ENCODE measurements at regions not wholly inside any gene's neighbourhood (a gene's known extent, or its start where the extent isn't known, plus 50 kb on each side); places are given as distances from the start of the nearest gene placed in this dataset.

DNA sequence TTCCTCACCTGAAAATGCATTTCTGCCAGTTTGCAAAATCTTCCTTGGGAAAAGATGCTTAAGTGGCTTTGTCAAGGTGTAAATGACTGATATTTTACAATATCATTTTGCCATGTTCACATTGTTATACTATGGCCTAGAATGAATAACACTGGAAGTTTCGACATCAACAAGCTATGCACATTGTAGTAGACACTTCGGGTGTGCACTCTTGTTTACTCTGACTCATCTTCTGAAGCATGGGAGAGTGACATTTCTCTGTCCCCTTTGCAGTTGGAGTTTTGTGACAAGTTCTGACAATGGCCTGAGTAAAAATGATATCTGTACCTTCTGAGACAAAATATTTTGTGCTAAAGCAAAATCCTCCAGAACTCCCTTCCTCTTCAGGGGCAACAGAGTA, 567.0 kb upstream of the RGMA start:
- H3K36me3 ChIP-seq (replicated peaks; ENCODE audit: insufficient read depth, low read depth), result no peaks in the 10 kb centered on the region
- H2AFZ ChIP-seq, result no peak overlapping the region
- no peak for DNase-seq (ENCODE audit: low spot score)
- H3K79me2 ChIP-seq, result no peaks in the 10 kb centered on the region
- H4K20me1 ChIP-seq (ENCODE audit: insufficient read depth, poor library complexity, severe bottlenecking), result no peaks in the 10 kb centered on the region
- no peaks in the 10 kb centered on the region for H3K4me1 ChIP-seq (ENCODE audit: insufficient read depth)
- H3K27ac ChIP-seq, result no peak overlapping the region
- TF ChIP-seq EZH2phosphoT487 (IDR thresholded peaks at IDR 0.05; ENCODE audit: low read depth, severe bottlenecking, unreplicated experiment) (no peak), EZH2 (IDR thresholded peaks at IDR 0.05; ENCODE audit: borderline replicate concordance) (no peak)
- TF ChIP-seq, protein P1, sequence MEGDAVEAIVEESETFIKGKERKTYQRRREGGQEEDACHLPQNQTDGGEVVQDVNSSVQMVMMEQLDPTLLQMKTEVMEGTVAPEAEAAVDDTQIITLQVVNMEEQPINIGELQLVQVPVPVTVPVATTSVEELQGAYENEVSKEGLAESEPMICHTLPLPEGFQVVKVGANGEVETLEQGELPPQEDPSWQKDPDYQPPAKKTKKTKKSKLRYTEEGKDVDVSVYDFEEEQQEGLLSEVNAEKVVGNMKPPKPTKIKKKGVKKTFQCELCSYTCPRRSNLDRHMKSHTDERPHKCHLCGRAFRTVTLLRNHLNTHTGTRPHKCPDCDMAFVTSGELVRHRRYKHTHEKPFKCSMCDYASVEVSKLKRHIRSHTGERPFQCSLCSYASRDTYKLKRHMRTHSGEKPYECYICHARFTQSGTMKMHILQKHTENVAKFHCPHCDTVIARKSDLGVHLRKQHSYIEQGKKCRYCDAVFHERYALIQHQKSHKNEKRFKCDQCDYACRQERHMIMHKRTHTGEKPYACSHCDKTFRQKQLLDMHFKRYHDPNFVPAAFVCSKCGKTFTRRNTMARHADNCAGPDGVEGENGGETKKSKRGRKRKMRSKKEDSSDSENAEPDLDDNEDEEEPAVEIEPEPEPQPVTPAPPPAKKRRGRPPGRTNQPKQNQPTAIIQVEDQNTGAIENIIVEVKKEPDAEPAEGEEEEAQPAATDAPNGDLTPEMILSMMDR (IDR thresholded peaks at IDR 0.05; ENCODE audit: poor library complexity), result no peak
- WGBS (ENCODE audit: low lambda C conversion rate, missing lambda C conversion rate), result 90% methylated on average over 2 of the region's 2 CpGs
- H3K4me2 ChIP-seq, result no peak overlapping the region
- no peaks in the 10 kb centered on the region for H3K27me3 ChIP-seq
- no peaks in the 10 kb centered on the region for H3K9me3 ChIP-seq (ENCODE audit: low read depth)
- no peaks in the 10 kb centered on the region for H3K9me2 ChIP-seq (replicated peaks; ENCODE audit: insufficient read depth)
- H3K4me3 ChIP-seq, result no peak overlapping the region

DNA sequence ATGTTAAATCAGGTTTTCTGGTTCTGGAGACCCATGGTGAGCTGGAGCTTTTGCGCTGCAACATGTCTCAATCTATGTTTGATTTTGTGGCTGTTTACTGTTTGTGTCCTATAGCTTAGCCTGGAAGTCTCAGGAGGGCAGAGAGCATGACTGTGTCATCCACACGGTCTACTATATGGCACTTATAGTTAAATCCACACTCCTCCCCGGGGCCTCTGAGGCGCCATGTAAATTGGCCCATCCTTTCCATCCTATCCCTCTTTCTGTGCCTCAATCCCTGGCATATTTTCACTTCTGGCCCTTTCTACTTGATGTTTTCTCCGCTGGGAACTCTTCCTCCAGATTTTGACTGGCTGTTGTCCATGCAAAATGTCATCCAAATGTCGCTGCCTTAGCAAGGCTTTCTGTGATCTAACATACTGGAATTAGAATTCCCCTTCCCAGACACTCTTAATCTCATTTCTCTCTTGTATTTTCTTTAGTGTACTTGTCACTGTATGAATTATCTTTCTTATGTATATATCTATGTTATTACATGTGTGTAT, 560.8 kb upstream of the RGMA start:
- Histone ChIP-seq H3K4me3 (no peak overlapping the region), H3K9me3 (ENCODE audit: low read depth) (no peaks in the 10 kb centered on the region), H4K20me1 (ENCODE audit: insufficient read depth, poor library complexity, severe bottlenecking) (no peaks in the 10 kb centered on the region), H3K27ac (no peak overlapping the region), H3K27me3 (no peaks in the 10 kb centered on the region), H3K4me2 (no peak overlapping the region), H3K79me2 (no peaks in the 10 kb centered on the region), H3K36me3 (replicated peaks; ENCODE audit: insufficient read depth, low read depth) (no peaks in the 10 kb centered on the region), H2AFZ (no peak overlapping the region), H3K4me1 (ENCODE audit: insufficient read depth) (no peaks in the 10 kb centered on the region), H3K9me2 (replicated peaks; ENCODE audit: insufficient read depth) (no peaks in the 10 kb centered on the region)
- DNase-seq (ENCODE audit: low spot score), result no peak
- 94% methylated on average over 6 of the region's 6 CpGs for WGBS (ENCODE audit: low lambda C conversion rate, missing lambda C conversion rate)
- no peak for TF ChIP-seq EZH2phosphoT487 (IDR thresholded peaks at IDR 0.05; ENCODE audit: low read depth, severe bottlenecking, unreplicated experiment)
- TF ChIP-seq, protein P1 (IDR thresholded peaks at IDR 0.05; ENCODE audit: poor library complexity), result no peak
- no peak for TF ChIP-seq EZH2 (IDR thresholded peaks at IDR 0.05; ENCODE audit: borderline replicate concordance)

DNA sequence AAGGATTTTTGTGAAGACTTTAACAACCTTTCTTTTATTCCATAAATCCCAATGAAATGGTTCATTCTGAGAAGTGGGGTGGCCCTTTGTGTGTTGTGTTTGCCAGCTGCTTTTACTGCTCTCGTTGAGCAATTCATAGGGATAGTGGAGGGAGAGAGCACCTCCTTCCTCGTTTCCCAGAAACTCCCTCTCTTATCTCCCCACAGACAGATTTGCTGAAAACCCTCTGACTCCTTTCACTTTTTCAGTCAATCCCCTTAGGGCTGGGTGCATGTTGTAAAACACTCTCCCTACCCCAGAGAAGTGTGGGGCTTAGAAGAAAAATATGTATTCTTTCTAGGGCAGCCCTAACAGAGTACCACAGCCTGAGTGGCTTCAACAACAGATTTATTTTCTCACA, 557.2 kb upstream of the RGMA start:
- TF ChIP-seq, protein P1 (IDR thresholded peaks at IDR 0.05; ENCODE audit: poor library complexity), result no peak
- no peak for TF ChIP-seq EZH2phosphoT487 (IDR thresholded peaks at IDR 0.05; ENCODE audit: low read depth, severe bottlenecking, unreplicated experiment)
- no peak for TF ChIP-seq EZH2 (IDR thresholded peaks at IDR 0.05; ENCODE audit: borderline replicate concordance)
- no peak overlapping the region for H3K4me3 ChIP-seq
- H3K27me3 ChIP-seq, result no peaks in the 10 kb centered on the region
- H3K27ac ChIP-seq, result no peak overlapping the region
- no peak overlapping the region for H3K4me2 ChIP-seq
- H3K9me2 ChIP-seq (replicated peaks; ENCODE audit: insufficient read depth), result no peaks in the 10 kb centered on the region
- H3K36me3 ChIP-seq (replicated peaks; ENCODE audit: insufficient read depth, low read depth), result no peaks in the 10 kb centered on the region
- H3K79me2 ChIP-seq, result no peaks in the 10 kb centered on the region
- no peak overlapping the region for H2AFZ ChIP-seq
- no peak for DNase-seq (ENCODE audit: low spot score)
- no peaks in the 10 kb centered on the region for H4K20me1 ChIP-seq (ENCODE audit: insufficient read depth, poor library complexity, severe bottlenecking)
- WGBS (ENCODE audit: low lambda C conversion rate, missing lambda C conversion rate), result 6% methylated on average over 2 of the region's 2 CpGs
- no peaks in the 10 kb centered on the region for H3K4me1 ChIP-seq (ENCODE audit: insufficient read depth)
- no peaks in the 10 kb centered on the region for H3K9me3 ChIP-seq (ENCODE audit: low read depth)

DNA sequence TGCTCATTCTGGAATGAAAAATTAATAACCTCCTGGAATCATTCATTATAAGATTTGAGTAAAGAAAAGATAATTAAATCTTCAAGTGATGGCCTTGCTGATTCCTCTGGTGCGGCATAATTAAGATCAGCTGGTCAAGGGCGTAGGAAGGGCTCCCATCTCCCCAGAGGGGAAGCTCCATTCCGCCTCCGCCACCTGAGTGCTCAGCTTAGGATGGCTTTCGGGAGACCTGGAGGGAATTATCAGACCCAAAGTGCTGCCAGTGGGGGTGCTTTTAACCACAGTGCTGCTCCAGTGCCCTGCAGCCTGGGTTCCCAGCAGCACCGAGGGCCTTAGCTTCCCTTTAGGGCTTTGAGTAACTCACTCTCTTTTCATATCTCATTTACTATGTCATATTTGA, 556.6 kb upstream of the RGMA start:
- Histone ChIP-seq H4K20me1 (ENCODE audit: insufficient read depth, poor library complexity, severe bottlenecking) (no peaks in the 10 kb centered on the region), H3K79me2 (no peaks in the 10 kb centered on the region), H3K4me1 (ENCODE audit: insufficient read depth) (no peaks in the 10 kb centered on the region), H3K27me3 (no peaks in the 10 kb centered on the region), H3K27ac (no peak overlapping the region), H2AFZ (no peak overlapping the region), H3K9me2 (replicated peaks; ENCODE audit: insufficient read depth) (no peaks in the 10 kb centered on the region), H3K36me3 (replicated peaks; ENCODE audit: insufficient read depth, low read depth) (no peaks in the 10 kb centered on the region), H3K4me2 (no peak overlapping the region), H3K9me3 (ENCODE audit: low read depth) (no peaks in the 10 kb centered on the region), H3K4me3 (no peak overlapping the region)
- TF ChIP-seq EZH2 (IDR thresholded peaks at IDR 0.05; ENCODE audit: borderline replicate concordance) (no peak), EZH2phosphoT487 (IDR thresholded peaks at IDR 0.05; ENCODE audit: low read depth, severe bottlenecking, unreplicated experiment) (no peak)
- TF ChIP-seq, protein P1 (IDR thresholded peaks at IDR 0.05; ENCODE audit: poor library complexity), result no peak
- no peak for DNase-seq (ENCODE audit: low spot score)
- WGBS (ENCODE audit: low lambda C conversion rate, missing lambda C conversion rate), result 81% methylated on average over 6 of the region's 6 CpGs

All from hepatocyte (in vitro differentiated cells).